ENCODE measurements at regions not wholly inside any gene's neighbourhood (a gene's known extent, or its start where the extent isn't known, plus 50 kb on each side); places are given as distances from the start of the nearest gene placed in this dataset.

DNA sequence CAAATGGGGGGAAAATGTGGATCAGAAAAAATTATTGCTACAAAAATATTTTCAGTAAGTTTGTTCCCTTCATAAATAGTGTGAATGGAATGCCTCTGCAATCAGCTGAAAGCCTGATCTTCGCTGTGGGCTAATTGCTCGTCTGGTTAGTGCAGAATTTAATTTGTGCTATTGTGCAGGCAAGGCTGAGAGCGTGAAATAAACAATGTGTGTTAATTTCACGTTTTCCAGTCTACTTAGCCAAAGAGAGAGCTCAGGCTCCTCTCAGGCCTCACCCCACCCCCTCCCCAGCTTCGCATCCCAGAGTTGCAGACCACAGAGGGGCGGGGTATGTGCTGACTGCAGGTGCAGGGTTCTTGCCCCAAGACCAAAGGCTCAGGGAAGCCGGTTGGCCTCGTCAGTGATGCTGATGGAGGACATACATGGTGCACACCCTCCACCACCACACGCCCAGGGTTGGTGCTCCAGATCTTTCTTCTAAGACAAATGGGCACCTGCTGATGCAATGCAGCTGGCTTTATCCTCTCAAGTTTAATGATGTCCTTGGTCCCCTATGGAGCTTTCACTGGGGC lies 302.6 kb upstream of the SLC14A2 start (continued):
- TF ChIP-seq ZFP91 (CRISPR knock-in tag; IDR thresholded peaks at IDR 0.05; ENCODE audit: borderline replicate concordance) (no peak), POLR2AphosphoS2 (IDR thresholded peaks at IDR 0.05; ENCODE audit: low read depth, low read length) (no peak), RCOR2 (CRISPR knock-in tag; IDR thresholded peaks at IDR 0.05) (no peak), SAP130 (CRISPR knock-in tag; IDR thresholded peaks at IDR 0.05; ENCODE audit: low read depth) (no peak), SOX13 (IDR thresholded peaks at IDR 0.05) (no peak), SOX13 (CRISPR knock-in tag; conservative IDR thresholded peaks at IDR 0.05 in 1 of 2, IDR thresholded peaks at IDR 0.05 in 1 of 2) (no peak), MAFK (conservative IDR thresholded peaks at IDR 0.05 in 1 of 2, IDR thresholded peaks at IDR 0.05 in 1 of 2; ENCODE audit: low read length in 2 of 2) (no peak), MED13 (CRISPR knock-in tag; IDR thresholded peaks at IDR 0.05) (no peak), ZNF256 (CRISPR knock-in tag; conservative IDR thresholded peaks at IDR 0.05) (no peak), SP1 (IDR thresholded peaks at IDR 0.05) (no peak), SP1 (CRISPR knock-in tag; IDR thresholded peaks at IDR 0.05) (no peak), SP4 (CRISPR knock-in tag; IDR thresholded peaks at IDR 0.05) (no peak)
- TF ChIP-seq, protein P1, sequence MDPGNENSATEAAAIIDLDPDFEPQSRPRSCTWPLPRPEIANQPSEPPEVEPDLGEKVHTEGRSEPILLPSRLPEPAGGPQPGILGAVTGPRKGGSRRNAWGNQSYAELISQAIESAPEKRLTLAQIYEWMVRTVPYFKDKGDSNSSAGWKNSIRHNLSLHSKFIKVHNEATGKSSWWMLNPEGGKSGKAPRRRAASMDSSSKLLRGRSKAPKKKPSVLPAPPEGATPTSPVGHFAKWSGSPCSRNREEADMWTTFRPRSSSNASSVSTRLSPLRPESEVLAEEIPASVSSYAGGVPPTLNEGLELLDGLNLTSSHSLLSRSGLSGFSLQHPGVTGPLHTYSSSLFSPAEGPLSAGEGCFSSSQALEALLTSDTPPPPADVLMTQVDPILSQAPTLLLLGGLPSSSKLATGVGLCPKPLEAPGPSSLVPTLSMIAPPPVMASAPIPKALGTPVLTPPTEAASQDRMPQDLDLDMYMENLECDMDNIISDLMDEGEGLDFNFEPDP (CRISPR knock-in tag; conservative IDR thresholded peaks at IDR 0.05), result no peak
